Stimulated activated CD4-positive, alpha-beta T cell treated with anti-CD3 and anti-CD28 coated beads, Interleukin-12 subunit alpha, Interleukin-12 subunit beta, amount 100 ng/mL, for 4 hours (primary cell): ENCODE measurements at regions not wholly inside any gene's neighbourhood (a gene's known extent, or its start where the extent isn't known, plus 50 kb on each side); places are given as distances from the start of the nearest gene placed in this dataset.
"Not testable (repeated sequence)": the region's sequence is repeated elsewhere in the genome, so short reads cannot be mapped to it uniquely, and the experiment has no call there.

Source experiments
- DNase-seq: peaks from one replicate; pipeline ENCODE4 v3.0.0-alpha.2; 2020

GRCh38 chr1:98184856-98185255, 264.0 kb upstream of the DPYD start:
- no peak for DNase-seq

GRCh38 chr1:98181036-98181764, 260.4 kb upstream of the DPYD start:
- DNase-seq = no peak

DNA sequence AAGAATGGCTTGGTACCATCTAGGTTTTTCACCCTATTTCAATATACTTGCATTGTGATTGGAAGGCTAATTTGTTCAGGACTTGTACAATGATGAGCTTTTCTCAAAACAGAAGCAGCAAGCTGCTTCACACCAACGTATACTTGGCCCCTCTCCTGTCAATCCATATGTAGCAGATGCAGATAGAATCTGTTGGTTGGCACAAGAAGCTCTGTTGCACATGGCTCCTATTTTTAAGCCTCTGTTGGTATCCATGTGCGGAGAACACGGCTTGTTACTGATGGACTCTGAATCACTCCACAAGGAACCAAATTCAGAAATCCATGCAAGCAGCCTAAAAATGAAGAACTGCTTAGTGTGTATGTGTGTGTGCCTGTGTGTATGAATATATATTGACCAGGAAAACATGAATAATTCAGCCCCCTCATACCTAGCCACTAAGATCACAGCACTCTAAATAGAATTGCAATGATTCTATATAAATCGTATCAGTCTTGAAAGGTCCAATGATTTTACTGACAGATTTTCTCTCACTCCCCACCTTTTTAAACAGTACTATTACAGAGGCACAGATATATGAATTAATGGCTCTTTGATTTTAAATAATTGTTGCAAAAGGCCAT, 258.4 kb upstream of the DPYD start:
- no peak for DNase-seq

DNA sequence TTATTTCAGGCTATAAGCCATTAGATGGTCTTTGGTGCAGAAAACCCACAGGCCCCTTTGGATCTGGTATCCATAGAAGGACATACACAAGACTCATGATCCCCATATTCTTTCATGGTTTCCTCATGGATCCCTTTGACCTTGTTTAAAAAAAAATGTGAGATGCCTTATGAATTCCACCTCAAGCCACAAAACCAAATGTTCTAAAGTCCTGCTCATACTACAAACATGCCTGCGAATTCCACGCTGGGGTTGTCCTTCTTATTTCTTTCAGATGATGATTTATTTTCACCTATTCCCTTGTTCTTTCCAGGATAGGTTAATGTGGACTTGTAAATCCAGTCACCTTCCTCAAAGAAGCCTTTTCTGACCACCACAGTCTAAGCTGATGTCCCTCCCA, 256.9 kb upstream of the DPYD start:
- no peak for DNase-seq

DNA sequence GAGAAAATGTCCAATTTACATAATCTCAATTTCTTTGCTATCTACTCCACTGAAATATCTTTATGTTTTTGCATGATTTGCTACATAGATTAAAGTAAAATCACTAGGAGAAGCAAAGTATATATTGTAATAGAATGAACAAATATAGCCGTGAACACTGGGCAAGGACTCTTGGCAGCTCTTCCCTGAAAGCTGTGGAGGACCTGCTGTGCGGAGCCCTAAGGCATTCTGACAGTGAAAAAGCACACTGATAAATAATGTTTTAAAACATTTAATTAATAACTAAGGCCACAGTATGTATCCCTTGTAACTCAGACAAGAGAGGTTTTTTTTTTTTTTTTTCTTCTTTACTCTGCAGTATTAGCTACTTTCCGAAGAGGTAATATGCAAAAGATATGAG, 256.1 kb upstream of the DPYD start:
- no peak for DNase-seq

- DNase-seq = no peak
Measured at GRCh38 chr1:98176414-98176813, 255.6 kb upstream of the DPYD start.

- no peak for DNase-seq
Measured at GRCh38 chr1:98172578-98172977, 251.7 kb upstream of the DPYD start.

DNA sequence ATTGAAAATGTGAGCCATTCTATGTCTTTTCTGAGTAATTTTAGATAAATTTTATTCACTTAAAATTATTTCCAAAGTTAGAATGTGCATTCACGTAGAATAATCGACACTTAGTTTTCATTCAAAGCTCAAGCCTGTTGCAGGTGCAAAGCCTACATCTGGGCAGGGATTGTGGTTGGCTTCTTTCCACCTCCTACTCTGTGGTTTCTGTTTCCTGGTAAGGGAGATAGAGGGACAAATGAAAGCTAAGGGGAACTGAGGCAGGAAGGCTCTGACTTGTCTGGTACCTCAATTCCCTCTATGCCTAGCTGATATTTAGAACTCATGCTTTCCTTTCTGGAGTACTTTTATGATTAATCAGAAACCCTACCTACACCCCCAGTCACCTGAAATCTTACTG, 251.2 kb upstream of the DPYD start:
- DNase-seq = no peak

GRCh38 chr1:98164509-98164908, 243.7 kb upstream of the DPYD start:
- DNase-seq = no peak

GRCh38 chr1:98157524-98158313, 236.9 kb upstream of the DPYD start:
- no peak for DNase-seq

DNA sequence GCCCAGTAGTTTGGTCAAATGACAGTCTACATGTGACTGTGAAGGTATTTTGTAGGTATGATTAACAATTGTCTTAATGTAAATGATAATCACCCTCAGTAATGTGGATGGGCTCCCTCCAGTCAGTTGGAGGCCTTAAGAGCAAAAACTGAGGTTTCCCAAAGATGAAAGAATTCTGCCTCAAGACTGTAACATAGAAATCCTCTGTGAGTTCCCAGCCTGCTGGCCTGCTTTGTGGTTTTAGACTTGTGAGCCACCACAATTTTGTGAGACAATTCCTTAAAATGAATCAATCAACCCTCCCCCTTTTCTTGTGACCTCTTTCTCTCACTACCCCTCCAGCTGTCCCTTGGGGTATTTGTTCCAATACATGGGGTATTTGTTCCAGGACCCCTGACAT, 226.4 kb upstream of the DPYD start:
- no peak for DNase-seq

DNA sequence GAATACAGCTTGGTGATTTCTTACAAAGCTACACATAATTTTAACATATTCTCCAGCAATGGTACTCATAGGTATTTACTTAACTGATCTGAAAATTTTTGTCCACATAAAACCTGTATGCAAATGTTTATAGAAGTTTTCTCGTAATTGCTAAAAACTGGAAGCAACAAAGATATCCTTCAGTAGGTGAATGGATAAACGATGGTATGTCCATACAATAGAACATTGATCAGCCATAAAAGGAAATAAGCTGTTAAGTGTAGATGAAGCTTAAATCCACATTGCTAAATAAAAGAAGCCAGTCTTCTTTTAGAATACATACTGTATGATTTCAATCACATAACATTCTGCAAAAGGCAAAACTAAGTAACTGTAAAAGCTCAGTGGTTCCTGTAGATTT, 224.8 kb upstream of the DPYD start:
- DNase-seq = no peak

GRCh38 chr1:98143403-98143802, 222.6 kb upstream of the DPYD start:
- DNase-seq = no peak

DNA sequence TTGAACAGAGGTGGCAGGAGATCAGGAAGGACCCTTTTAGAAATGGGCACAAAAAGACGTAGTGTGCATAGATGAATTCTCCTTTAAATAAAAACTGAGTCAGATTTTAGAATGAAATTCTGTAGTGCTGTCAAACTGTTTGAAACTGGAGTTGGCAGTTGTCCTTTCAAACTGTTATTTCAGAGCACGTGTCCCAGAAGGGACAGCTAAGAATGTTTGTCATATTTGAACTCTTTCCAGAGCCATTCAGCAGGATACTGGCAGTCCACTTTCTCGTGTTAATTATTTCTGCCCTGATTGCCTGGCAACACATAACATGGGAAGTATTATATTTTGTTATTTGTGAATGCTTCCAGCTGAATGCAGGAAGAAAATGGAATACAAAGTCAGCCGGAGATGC, 212.3 kb upstream of the DPYD start:
- DNase-seq = no peak

- no peak for DNase-seq
Measured at GRCh38 chr1:98130408-98130807, 209.6 kb upstream of the DPYD start.

GRCh38 chr1:98129491-98129890, 208.7 kb upstream of the DPYD start:
- DNase-seq = no peak

GRCh38 chr1:98126740-98127139, 205.9 kb upstream of the DPYD start:
- DNase-seq = no peak

DNA sequence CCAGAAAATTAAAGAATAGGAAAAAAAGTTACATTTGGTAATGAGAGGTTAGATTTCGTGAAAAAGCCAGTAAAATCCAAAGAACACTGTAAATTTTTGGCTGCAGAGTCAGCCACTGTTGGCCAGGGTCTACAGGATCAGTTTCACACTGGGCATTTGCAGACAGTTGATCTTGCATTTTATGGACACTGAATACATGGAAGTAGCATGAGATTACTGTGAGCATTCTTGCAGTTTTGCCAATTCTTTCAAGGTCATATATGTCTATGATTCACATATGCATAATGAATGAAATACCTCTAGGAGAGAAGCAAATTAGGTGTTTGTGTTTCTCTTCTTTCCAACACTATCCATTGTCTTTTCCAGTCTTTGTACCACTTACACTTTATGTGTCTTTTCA, 200.8 kb upstream of the DPYD start:
- DNase-seq = no peak

- no peak for DNase-seq
Measured at GRCh38 chr1:98119796-98120195, 199.0 kb upstream of the DPYD start.

GRCh38 chr1:98113811-98114210, 193.0 kb upstream of the DPYD start:
- DNase-seq = no peak

DNA sequence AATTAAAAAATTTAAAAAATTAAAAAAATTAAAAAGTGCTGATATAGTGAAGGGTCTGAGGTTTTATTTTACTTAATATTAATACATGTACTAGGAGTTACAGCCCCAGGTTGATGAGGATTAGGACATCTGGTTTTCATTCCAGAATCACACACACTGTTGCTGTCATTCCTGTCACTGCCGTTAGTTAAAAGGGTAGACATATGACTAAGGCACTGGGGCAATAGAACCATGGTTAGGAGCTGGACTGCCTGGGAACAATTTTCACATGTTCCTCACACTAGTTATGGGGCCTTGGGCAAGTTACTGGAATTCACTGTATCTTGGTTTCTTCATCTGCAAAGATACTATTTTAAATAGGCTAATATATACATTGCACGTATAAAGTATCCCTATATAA, 191.8 kb upstream of the DPYD start:
- DNase-seq = no peak

DNA sequence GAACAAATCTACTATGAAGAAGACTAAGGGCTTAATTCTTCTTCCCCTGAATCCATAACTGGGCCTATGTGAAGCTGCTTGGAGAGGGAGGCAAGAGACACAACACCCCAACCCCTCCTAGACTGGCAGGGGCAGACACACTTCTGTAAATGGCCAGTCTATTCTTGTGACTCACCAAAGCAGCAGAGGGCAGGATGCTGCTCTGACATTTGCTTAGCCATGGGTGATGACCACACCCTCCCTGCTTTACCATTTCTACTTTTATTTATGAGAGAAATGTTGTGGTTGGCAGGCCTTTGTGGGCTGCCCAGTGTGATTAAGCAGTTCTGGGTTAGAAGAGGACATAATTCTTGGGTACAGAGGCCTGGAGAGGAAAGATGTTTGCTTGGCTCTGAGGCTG, 189.8 kb upstream of the DPYD start:
- DNase-seq = no peak

GRCh38 chr1:98108378-98108777, 187.5 kb upstream of the DPYD start:
- not testable (repeated sequence) for DNase-seq

GRCh38 chr1:98107256-98107655, 186.4 kb upstream of the DPYD start:
- DNase-seq = no peak
